ENCODE measurements at regions not wholly inside any gene's neighbourhood (a gene's known extent, or its start where the extent isn't known, plus 50 kb on each side); places are given as distances from the start of the nearest gene placed in this dataset.

DNA sequence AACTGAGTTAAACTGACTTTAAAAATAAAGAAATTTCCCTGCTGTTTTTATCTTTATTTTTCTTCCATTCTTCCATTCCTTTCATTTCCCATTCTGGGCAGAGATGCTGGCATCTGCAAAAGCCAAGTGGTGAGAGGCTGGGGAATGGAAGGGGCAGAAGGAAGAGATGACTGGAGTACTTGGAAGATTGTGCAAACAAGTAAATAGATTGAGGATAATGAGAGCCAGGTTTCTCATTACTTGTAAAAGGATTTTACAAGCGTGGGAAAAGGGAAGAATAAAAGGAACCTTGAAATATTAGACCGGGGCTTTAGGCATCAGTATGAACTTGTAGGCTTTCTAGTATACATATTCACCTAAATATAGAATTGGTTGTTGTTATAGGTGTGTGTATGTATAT, 341.2 kb downstream of the CAAP1 start:
- no peak overlapping the region for H3K4me3 ChIP-seq (ENCODE audit: low read depth, low read length, poor library complexity, severe bottlenecking)
- no peaks in the 10 kb centered on the region for H3K36me3 ChIP-seq (ENCODE audit: insufficient read depth, low read length, poor library complexity, severe bottlenecking)
- no peaks in the 10 kb centered on the region for H3K9me3 ChIP-seq (ENCODE audit: low read depth, low read length, poor library complexity, severe bottlenecking)
- TF ChIP-seq CTCF (conservative IDR thresholded peaks at IDR 0.05; ENCODE audit: low read depth, low read length) (no peak), EZH2 (IDR thresholded peaks at IDR 0.05; ENCODE audit: borderline replicate concordance, low read depth, low read length, poor library complexity, severe bottlenecking) (no peak)
- no peaks in the 10 kb centered on the region for H3K4me1 ChIP-seq (ENCODE audit: insufficient read depth, low read length, poor library complexity, severe bottlenecking)
- intact Hi-C loops (cut with micrococcal nuclease; ENCODE audit: unreplicated experiment), result no loop called here
- no TSS peak for BruUV-seq (replicated peaks)
- no peak for DNase-seq (ENCODE audit: low spot score)
- no peaks in the 10 kb centered on the region for H3K27me3 ChIP-seq (replicated peaks; ENCODE audit: insufficient read depth, low read depth, low read length, poor library complexity)
- POLR2A ChIA-PET (ENCODE audit: low non-redundant PET), result no interaction called here
- H3K27ac ChIP-seq (ENCODE audit: low read depth, low read length, poor library complexity, severe bottlenecking), result no peak overlapping the region
- CTCF ChIA-PET, result no interaction called here

DNA sequence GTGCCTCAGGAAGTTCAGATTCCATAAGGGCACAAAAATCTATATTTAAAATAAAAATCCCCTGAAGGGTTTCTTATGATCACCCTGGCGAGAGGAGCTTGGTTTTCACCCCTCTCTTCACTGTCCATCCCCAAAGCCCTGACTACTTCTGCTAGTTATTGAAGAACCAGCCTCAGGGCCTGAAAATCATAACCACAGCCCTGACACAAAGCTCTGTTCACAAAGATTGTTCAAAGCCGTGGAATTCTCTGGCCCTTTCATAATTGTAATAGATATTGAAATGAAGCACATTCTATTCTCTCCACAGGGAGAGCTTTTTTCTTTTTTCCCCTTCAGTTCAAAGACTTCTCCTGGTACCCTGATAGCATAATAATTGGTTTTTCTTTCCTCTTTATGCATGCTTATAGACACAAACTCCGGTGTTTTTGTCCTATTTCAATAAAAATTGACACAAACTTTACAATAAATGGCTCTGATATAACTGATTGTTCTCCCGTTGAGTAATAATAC, 343.8 kb downstream of the CAAP1 start:
- H3K36me3 ChIP-seq (ENCODE audit: insufficient read depth, low read length, poor library complexity, severe bottlenecking), result no peaks in the 10 kb centered on the region
- intact Hi-C loops (cut with micrococcal nuclease; ENCODE audit: unreplicated experiment), result no loop called here
- H3K9me3 ChIP-seq (ENCODE audit: low read depth, low read length, poor library complexity, severe bottlenecking), result no peaks in the 10 kb centered on the region
- CTCF ChIA-PET, result no interaction called here
- H3K27me3 ChIP-seq (replicated peaks; ENCODE audit: insufficient read depth, low read depth, low read length, poor library complexity), result no peaks in the 10 kb centered on the region
- no peak overlapping the region for H3K4me3 ChIP-seq (ENCODE audit: low read depth, low read length, poor library complexity, severe bottlenecking)
- H3K4me1 ChIP-seq (ENCODE audit: insufficient read depth, low read length, poor library complexity, severe bottlenecking), result no peaks in the 10 kb centered on the region
- no peak for DNase-seq (ENCODE audit: low spot score)
- H3K27ac ChIP-seq (ENCODE audit: low read depth, low read length, poor library complexity, severe bottlenecking), result no peak overlapping the region
- TF ChIP-seq EZH2 (IDR thresholded peaks at IDR 0.05; ENCODE audit: borderline replicate concordance, low read depth, low read length, poor library complexity, severe bottlenecking), result no peak
- TF ChIP-seq CTCF (conservative IDR thresholded peaks at IDR 0.05; ENCODE audit: low read depth, low read length), result no peak
- BruUV-seq (replicated peaks), result no TSS peak
- POLR2A ChIA-PET (ENCODE audit: low non-redundant PET), result no interaction called here

GRCh38 chr9:26539867-26540493, 352.6 kb downstream of the CAAP1 start:
- intact Hi-C loops (cut with micrococcal nuclease; ENCODE audit: unreplicated experiment), result no loop called here
- TF ChIP-seq CTCF (conservative IDR thresholded peaks at IDR 0.05; ENCODE audit: low read depth, low read length) (no peak), EZH2 (IDR thresholded peaks at IDR 0.05; ENCODE audit: borderline replicate concordance, low read depth, low read length, poor library complexity, severe bottlenecking) (no peak)
- BruUV-seq (replicated peaks), result no TSS peak
- DNase-seq (ENCODE audit: low spot score), result no peak
- ChIA-PET POLR2A (ENCODE audit: low non-redundant PET) (no interaction called here), CTCF (no interaction called here)
- Histone ChIP-seq H3K27ac (ENCODE audit: low read depth, low read length, poor library complexity, severe bottlenecking) (no peak overlapping the region), H3K27me3 (replicated peaks; ENCODE audit: insufficient read depth, low read depth, low read length, poor library complexity) (no peaks in the 10 kb centered on the region), H3K4me3 (ENCODE audit: low read depth, low read length, poor library complexity, severe bottlenecking) (no peak overlapping the region), H3K9me3 (ENCODE audit: low read depth, low read length, poor library complexity, severe bottlenecking) (no peaks in the 10 kb centered on the region), H3K36me3 (ENCODE audit: insufficient read depth, low read length, poor library complexity, severe bottlenecking) (no peaks in the 10 kb centered on the region), H3K4me1 (ENCODE audit: insufficient read depth, low read length, poor library complexity, severe bottlenecking) (no peaks in the 10 kb centered on the region)

All from A673 (cell line).